C4-2B (cell line): ENCODE measurements at regions not wholly inside any gene's neighbourhood (a gene's known extent, or its start where the extent isn't known, plus 50 kb on each side); places are given as distances from the start of the nearest gene placed in this dataset.

Source experiments
- H3K27ac ChIP-seq: fragments of 450-650 bp; 2 replicates; pipeline ENCODE4 v1.5.1; 2017
- ZFX ChIP-seq: fragments of 450-650 bp; IDR thresholded peaks from 2 replicates; pipeline ENCODE4 v1.6.1; 2017
- TF ChIP-seq, protein P1 (sequence below): fragments of 450-650 bp; conservative IDR thresholded peaks from 2 replicates; pipeline ENCODE4 v1.5.1; 2017; ENCODE audit warnings: mild to moderate bottlenecking

DNA sequence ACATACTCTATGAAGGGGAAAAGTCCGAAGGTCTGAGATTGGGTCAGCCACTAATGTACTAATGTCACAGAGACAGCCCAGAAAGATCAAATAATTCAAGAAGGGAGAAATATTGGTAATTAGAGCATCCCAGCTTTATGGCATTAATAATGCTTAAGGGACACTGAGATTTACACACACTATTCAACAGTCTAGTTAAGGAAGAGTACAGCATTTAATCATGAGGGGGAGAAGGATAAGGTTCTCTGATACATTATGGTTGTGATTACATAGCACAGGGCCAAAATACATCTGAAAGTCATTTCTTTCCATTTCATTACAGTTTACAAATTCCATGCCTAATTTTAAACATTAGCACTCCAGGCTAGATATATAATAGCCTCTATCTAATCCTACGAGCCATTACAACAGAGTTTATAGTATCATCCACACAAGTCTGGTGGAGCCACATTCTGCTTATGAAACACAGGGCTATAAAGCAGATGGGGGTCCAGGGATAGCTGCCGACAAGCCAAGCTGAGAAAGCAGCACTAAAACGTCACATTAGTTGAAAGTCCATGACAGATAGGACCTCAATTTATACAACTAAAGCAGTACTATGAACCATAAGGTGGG lies 108.0 kb upstream of the GRIA3 start:
- TF ChIP-seq, protein P1, sequence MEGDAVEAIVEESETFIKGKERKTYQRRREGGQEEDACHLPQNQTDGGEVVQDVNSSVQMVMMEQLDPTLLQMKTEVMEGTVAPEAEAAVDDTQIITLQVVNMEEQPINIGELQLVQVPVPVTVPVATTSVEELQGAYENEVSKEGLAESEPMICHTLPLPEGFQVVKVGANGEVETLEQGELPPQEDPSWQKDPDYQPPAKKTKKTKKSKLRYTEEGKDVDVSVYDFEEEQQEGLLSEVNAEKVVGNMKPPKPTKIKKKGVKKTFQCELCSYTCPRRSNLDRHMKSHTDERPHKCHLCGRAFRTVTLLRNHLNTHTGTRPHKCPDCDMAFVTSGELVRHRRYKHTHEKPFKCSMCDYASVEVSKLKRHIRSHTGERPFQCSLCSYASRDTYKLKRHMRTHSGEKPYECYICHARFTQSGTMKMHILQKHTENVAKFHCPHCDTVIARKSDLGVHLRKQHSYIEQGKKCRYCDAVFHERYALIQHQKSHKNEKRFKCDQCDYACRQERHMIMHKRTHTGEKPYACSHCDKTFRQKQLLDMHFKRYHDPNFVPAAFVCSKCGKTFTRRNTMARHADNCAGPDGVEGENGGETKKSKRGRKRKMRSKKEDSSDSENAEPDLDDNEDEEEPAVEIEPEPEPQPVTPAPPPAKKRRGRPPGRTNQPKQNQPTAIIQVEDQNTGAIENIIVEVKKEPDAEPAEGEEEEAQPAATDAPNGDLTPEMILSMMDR, result no peak
- TF ChIP-seq ZFX, result no peak
- H3K27ac ChIP-seq, result no peak overlapping the region

DNA sequence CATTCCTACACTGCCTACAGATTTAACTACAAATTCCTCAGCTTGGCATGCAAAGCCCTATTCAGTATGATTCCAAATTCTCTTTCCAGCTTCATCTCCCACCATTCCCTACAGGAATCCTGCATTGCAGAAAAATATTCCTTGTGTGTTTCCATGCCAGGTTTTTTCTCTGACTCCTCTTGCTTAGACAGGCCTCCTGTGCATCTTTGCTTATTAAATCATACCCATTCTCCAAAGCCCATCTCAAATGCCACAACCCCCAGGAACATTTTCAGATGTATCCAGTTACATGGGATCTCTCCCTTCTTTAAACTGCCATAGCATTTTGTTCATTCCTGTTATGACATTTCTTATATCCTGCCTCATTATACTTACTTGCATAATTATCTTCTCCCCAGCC lies 106.4 kb upstream of the GRIA3 start:
- TF ChIP-seq, protein P1, result no peak
- TF ChIP-seq ZFX, result no peak
- H3K27ac ChIP-seq, result no peak overlapping the region

DNA sequence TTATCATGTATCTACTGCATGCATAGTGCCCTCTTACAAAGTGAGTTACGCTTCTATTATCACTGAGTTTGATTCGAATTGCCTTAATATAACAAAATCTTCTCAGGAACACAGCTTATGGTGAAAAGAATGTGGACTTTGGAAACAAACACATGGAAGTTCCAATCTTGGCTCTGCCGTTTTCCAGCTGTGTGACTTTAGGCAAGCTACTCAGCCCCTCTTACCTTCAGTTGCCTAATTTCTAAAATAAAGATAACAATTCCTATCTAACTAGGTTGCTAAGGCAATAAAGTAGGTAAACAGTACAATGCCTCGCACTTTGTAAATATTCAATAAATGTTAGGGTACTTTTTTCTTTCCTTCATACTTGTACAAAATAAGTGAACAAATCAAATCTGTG lies 104.0 kb upstream of the GRIA3 start:
- TF ChIP-seq ZFX, result no peak
- TF ChIP-seq, protein P1, result no peak
- no peak overlapping the region for H3K27ac ChIP-seq

DNA sequence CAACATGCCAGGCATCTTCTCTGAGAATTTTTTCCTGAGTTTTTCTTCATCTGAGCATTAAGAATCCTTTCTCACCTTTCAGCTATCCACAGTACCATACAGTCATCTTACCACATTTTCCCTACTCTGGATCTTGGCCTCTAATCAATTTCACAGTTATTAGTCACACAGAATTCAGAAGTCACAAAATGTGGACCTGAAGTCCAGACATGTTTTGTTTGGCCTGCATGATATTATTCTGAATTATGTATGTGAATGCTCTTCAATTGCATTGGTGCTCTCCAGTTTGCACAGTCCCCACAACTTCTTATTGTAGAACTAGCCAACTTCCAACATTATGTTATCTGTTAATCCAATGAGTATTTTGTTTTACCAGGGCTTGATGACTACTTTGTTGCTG lies 102.3 kb upstream of the GRIA3 start:
- TF ChIP-seq ZFX, result no peak
- TF ChIP-seq, protein P1, result no peak
- no peak overlapping the region for H3K27ac ChIP-seq

DNA sequence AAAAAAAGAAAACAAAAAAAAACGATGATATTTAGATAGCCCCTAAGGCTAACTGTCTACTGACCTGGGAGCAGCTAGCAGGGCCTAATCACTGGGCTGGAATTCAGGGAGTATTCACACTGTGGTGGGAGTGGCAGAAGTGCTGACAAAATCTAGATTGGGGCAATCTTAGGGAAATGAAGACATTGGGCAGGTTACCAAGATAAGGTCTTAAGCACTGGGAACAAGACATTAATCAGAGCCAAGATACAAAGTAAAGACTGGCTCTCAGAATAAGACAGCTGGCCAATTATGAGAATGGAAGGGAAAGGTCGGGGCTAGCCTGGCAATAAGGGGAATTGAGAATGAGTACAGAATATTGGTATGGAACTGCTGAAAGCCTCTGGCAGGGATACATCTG lies 100.2 kb upstream of the GRIA3 start:
- no peak overlapping the region for H3K27ac ChIP-seq
- TF ChIP-seq, protein P1, result no peak
- no peak for TF ChIP-seq ZFX

DNA sequence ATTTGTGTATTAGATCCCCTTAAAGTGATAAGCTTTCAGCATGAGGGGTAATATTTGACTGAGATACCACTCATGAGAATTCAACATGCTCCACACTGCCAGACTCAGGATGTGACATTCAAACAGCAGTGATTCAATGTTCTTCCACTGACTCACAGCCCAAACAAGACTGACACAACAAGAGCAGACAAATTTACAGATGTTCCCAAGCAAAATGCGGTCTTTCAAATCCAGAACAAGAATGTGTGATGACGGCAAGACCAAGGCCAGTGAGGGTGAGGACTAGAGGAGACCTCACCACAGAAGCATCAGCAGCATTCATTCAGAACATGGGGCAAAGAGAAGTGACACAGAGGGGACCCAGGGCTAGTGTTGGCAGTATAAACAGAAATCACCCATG lies 99.3 kb upstream of the GRIA3 start:
- TF ChIP-seq ZFX, result no peak
- TF ChIP-seq, protein P1, result no peak
- no peak overlapping the region for H3K27ac ChIP-seq

- TF ChIP-seq, protein P1, result no peak
- TF ChIP-seq ZFX, result no peak
- H3K27ac ChIP-seq, result no peak overlapping the region
Measured at GRCh38 chrX:123085311-123085940, 98.7 kb upstream of the GRIA3 start.
